Loucy (cell line): ENCODE measurements at regions not wholly inside any gene's neighbourhood (a gene's known extent, or its start where the extent isn't known, plus 50 kb on each side); places are given as distances from the start of the nearest gene placed in this dataset.

Source experiments
- H2AFZ ChIP-seq: fragments of 200-600 bp; sonication (generic); 2 replicates; pipeline ENCODE4 v1.6.0; 2016; ENCODE audit warnings: antibody characterized with exemption, mild to moderate bottlenecking, low read length, moderate library complexity
- H3F3A ChIP-seq: fragments of 200-600 bp; 2 replicates; pipeline ENCODE4 v1.6.0; 2016; ENCODE audit warnings: antibody characterized with exemption, low read depth, mild to moderate bottlenecking
- H3K27me3 ChIP-seq: fragments of 200-600 bp; sonication (generic); 2 replicates; pipeline ENCODE4 v1.6.1; 2014; ENCODE audit warnings: low read length, mild to moderate bottlenecking; ENCODE audit not compliant: insufficient read depth, poor library complexity, severe bottlenecking
- H3K36me3 ChIP-seq: fragments of 200-600 bp; sonication (generic); 2 replicates; pipeline ENCODE4 v1.6.1; 2016; ENCODE audit warnings: low read length; ENCODE audit not compliant: insufficient read depth
- H3K4me1 ChIP-seq: fragments of 200-600 bp; sonication (generic); 2 replicates; pipeline ENCODE4 v1.5.1; 2014; ENCODE audit warnings: low read length, mild to moderate bottlenecking; ENCODE audit not compliant: insufficient read depth, poor library complexity, severe bottlenecking
- H3K4me2 ChIP-seq: fragments of 200-600 bp; sonication (generic); 2 replicates; pipeline ENCODE4 v1.6.0; 2014; ENCODE audit warnings: antibody characterized with exemption, low read length, low read depth, mild to moderate bottlenecking; ENCODE audit not compliant: poor library complexity, severe bottlenecking
- H3K4me3 ChIP-seq: fragments of 200-600 bp; sonication (generic); 2 replicates; pipeline ENCODE4 v1.5.1; 2014; ENCODE audit warnings: low read length, mild to moderate bottlenecking, mixed read lengths; ENCODE audit not compliant: poor library complexity, severe bottlenecking
- H3K79me2 ChIP-seq: fragments of 200-600 bp; sonication (generic); 2 replicates; pipeline ENCODE4 v1.6.1; 2014; ENCODE audit warnings: low read length; ENCODE audit not compliant: insufficient read depth
- H3K9ac ChIP-seq: fragments of 200-600 bp; sonication (generic); 2 replicates; pipeline ENCODE4 v1.6.0; 2014; ENCODE audit warnings: mild to moderate bottlenecking, low read depth, low read length, moderate library complexity; ENCODE audit not compliant: poor library complexity, severe bottlenecking
- H3K9me2 ChIP-seq: fragments of 200-600 bp; sonication (generic); replicated peaks from 2 replicates; pipeline ENCODE4 v1.6.1; 2016; ENCODE audit warnings: low read depth, low read length, mixed read lengths
- H3K9me3 ChIP-seq: fragments of 200-600 bp; sonication (generic); 2 replicates; pipeline ENCODE4 v1.6.1; 2014; ENCODE audit warnings: mild to moderate bottlenecking, antibody characterized with exemption, low read length, low read depth; ENCODE audit not compliant: insufficient read depth
- H4K20me1 ChIP-seq: fragments of 200-600 bp; sonication (generic); 2 replicates; pipeline ENCODE4 v1.6.0; 2014; ENCODE audit warnings: antibody characterized with exemption, low read length, mild to moderate bottlenecking; ENCODE audit not compliant: insufficient read depth, poor library complexity, severe bottlenecking
- CTCF ChIP-seq: fragments of 200-600 bp; sonication (generic); conservative IDR thresholded peaks from 2 replicates; pipeline ENCODE4 v1.5.1; 2014; ENCODE audit warnings: mild to moderate bottlenecking, antibody characterized with exemption, low read length
- EZH2phosphoT487 ChIP-seq: fragments of 200-600 bp; IDR thresholded peaks from 2 replicates; pipeline ENCODE4 v1.6.1; 2018; ENCODE audit warnings: antibody characterized with exemption, mild to moderate bottlenecking, moderate library complexity, borderline replicate concordance

DNA sequence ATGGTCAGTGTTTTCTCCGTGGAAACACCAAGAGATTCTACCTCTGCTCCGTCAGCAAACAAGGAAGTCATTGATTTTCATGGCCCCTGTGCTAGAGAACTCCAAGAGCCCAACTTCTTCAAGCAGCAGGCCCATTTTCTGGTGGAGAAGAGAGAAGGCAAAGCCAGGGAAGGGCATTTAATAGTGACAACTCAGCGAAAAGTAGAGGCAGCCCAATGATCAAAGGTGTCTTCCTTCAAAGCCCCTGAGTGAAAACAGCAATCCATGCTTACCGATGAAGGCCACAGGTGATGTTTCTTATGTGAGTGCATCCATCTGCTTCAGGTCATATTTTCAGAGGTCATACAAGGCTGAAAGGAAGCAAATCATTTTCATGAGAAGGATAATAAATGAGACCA is 77.3 kb downstream of the VCPKMT start:
- Histone ChIP-seq H3K9me2 (no peaks in the 10 kb centered on the region), H3F3A (no peaks in the 10 kb centered on the region; the same call in 1 of the 2 replicates), H3K79me2 (no peaks in the 10 kb centered on the region), H3K4me2 (no peak overlapping the region), H2AFZ (no peak overlapping the region), H3K36me3 (no peaks in the 10 kb centered on the region), H3K4me3 (no peak overlapping the region), H3K9ac (no peak overlapping the region), H3K9me3 (no peaks in the 10 kb centered on the region), H3K27me3 (no peaks in the 10 kb centered on the region), H4K20me1 (no peaks in the 10 kb centered on the region), H3K4me1 (peaks cover 38% of the 10 kb centered on the region)
- TF ChIP-seq CTCF: no peak
- no peak for TF ChIP-seq EZH2phosphoT487

GRCh38 chr14:50039734-50040400 is 76.5 kb downstream of the VCPKMT start:
- Histone ChIP-seq H4K20me1 (no peaks in the 10 kb centered on the region), H3K36me3 (no peaks in the 10 kb centered on the region), H3F3A (no peaks in the 10 kb centered on the region; the same call in 1 of the 2 replicates), H3K4me2 (peak overlapping the region; percentile 75), H2AFZ (peak overlapping the region; percentile 35), H3K4me3 (peak overlapping the region; percentile 59), H3K27me3 (no peaks in the 10 kb centered on the region), H3K9me2 (no peaks in the 10 kb centered on the region), H3K79me2 (no peaks in the 10 kb centered on the region), H3K9me3 (no peaks in the 10 kb centered on the region), H3K4me1 (peaks cover 45% of the 10 kb centered on the region), H3K9ac (peak overlapping the region; percentile 59)
- no peak for TF ChIP-seq EZH2phosphoT487

GRCh38 chr14:50040401-50040775 is 76.0 kb downstream of the VCPKMT start:
- H3K4me2 ChIP-seq: peak overlapping the region; percentile 75
- no peak for TF ChIP-seq EZH2phosphoT487
- TF ChIP-seq CTCF: no peak
- peak overlapping the region; percentile 59 for H3K4me3 ChIP-seq
- H4K20me1 ChIP-seq: no peaks in the 10 kb centered on the region
- H3K9me3 ChIP-seq: no peaks in the 10 kb centered on the region
- H3K9me2 ChIP-seq: no peaks in the 10 kb centered on the region
- H3K9ac ChIP-seq: peak overlapping the region; percentile 59
- H2AFZ ChIP-seq: peak overlapping the region; percentile 35
- H3K79me2 ChIP-seq: no peaks in the 10 kb centered on the region
- H3K4me1 ChIP-seq: peaks cover 51% of the 10 kb centered on the region
- no peaks in the 10 kb centered on the region for H3K36me3 ChIP-seq
- H3F3A ChIP-seq: no peaks in the 10 kb centered on the region; the same call in 1 of the 2 replicates
- H3K27me3 ChIP-seq: no peaks in the 10 kb centered on the region
